Activated CD4-positive, alpha-beta T cell treated with anti-CD3 and anti-CD28 coated beads, Interleukin-2, Interleukin-6, amounts not matched to agents 100 ng/mL and 50 ng/mL, durations not matched to agents 16 hours and 8 hours (primary cell): ENCODE measurements at regions not wholly inside any gene's neighbourhood (a gene's known extent, or its start where the extent isn't known, plus 50 kb on each side); places are given as distances from the start of the nearest gene placed in this dataset.

Experiments
- DNase-seq: peaks from one replicate; pipeline ENCODE4 v3.0.0-alpha.2; 2020

DNA sequence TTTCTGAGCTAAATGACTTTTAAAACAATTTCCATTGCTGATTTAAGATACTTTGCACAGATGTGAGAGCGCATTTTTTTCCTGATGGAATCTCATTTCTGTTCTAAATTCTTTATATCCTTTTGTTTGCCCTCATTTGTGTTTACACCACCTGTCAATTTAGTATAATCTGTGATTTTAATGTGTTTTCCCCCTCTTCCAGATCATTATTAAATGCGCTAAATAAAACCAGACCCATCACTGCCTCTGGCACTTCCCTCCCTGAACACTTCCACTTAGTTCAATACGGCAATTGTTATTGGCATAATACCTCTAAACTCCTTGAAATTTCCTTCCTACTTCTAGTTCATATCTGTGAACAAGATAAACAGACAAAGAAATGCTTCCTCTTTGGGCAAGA is 186.9 kb upstream of the ADGRL2 start:
- no peak for DNase-seq

DNA sequence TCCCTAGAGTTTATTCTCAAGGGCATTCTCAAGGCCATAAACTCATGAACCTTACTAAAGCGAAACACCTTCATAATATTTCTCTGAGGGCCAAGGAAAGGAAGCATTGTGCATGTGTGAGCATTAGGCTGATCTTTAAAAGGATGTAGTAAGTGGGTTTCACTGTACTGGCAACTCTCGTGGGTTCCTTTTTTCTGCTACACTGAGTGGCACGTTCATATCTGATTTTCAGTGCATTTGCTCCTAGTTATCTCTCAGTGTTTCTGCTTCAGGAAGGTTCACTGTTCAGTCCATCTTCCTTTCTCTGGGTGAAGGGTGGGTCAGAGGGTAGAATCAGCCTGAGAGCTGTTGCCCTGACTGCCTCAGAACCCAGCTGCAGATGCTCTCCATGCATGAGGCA is 192.8 kb upstream of the ADGRL2 start:
- DNase-seq, result no peak

DNA sequence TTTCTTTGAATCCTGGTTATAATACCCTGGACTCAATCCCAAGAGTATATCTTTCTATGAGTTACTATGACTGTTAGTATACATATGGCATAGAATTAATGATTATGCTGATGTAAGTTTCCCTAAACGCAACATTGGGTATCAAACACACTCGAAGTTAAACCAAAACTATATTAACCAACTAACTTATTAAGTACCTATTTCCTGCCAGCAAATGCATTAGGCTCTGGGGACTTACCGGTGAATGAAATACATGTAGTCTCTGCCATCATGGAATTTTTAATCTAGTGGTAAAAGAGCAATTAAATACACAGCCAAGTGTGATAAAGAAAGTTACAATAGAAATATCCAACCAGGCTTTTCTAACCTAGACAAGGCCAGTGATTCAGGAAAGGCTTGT is 193.6 kb upstream of the ADGRL2 start:
- no peak for DNase-seq

DNA sequence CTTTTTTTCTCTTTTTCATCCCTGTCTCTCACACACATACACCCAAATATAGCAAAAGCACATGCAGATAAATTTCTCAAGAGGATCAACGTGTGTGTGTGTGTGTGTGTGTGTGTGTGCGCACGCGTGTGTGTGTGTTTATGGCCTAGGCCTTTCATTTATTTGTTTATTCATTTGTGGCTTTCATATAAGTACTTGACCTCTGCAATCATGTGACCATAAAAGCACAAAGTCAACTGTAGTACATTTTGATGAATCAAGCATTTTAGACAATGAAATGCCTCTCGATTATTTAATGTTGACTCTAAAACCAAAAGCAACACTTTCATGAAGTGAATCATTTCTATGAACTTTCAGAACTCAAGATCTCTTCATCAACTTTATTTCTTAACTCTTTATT is 194.1 kb upstream of the ADGRL2 start:
- no peak for DNase-seq

DNA sequence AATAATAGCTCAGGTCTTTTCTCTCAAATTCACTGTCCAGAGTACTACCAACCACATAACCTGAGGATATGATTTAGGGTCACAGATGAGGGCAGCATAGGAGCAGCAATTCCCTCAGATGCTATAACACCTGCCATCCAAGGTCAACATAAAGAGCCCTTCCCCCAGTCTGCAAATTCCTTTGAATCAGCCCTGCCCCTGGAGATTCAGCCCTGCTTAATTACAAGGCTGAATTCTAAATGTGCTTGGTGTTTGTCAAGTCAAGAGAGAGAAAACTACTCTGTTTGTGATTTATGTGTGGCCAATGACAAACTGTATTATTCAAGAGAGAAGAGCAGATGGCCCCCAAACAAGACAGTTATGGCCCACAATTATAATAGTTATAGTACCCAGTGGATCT is 195.7 kb upstream of the ADGRL2 start:
- DNase-seq, result no peak

DNA sequence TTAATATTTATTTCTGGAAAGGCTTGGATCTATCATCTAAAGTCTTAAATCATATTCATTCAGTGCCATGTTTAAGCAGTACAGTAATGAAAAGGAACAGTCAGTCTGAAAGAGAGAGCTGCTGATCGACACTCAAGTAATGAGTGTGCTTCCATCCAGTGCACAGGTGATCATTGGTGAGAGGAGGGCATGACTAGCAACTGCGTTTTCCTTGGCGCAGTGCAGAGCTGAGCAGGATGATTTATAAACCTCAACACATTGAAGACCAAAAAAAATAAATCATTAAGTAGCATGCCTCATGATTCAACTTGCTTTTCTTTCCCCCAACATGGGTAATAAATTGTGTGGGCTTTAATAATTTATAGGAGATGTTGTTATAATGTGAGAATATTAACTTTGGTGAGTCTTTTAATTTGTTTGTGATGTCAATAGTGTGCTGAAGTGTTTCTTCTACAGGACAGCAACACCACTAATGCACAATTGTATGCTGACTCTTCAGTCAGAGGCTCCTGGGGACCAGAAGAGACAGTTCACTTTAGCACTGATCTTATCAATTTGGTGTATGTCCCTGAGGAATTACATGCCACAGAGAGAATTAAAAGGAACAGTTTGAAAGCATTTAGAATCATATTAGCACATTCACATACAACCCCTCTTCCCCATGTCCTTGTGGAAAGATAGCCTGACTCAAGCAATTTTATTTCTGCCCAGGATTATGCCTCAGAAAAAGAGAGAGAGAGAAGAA is 199.7 kb upstream of the ADGRL2 start:
- DNase-seq, result no peak

DNA sequence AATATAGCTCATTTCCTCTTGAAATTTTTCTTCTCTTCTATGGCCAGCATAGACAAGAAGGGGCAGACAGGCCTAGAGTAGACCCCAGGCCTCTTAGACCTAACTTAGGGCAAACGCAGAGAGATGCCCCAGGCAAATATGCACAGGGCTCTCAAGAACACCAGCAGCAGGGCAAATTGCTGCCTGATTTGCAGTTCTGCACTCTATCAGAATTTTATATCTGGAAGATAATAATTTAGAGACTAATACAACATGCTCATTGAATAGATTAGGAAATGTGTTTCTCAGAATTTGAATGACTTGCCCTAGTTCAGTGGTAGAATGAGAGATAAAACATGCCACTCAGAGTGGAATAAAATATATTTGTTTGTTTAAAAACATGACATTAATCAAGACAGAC is 200.4 kb upstream of the ADGRL2 start:
- no peak for DNase-seq

DNA sequence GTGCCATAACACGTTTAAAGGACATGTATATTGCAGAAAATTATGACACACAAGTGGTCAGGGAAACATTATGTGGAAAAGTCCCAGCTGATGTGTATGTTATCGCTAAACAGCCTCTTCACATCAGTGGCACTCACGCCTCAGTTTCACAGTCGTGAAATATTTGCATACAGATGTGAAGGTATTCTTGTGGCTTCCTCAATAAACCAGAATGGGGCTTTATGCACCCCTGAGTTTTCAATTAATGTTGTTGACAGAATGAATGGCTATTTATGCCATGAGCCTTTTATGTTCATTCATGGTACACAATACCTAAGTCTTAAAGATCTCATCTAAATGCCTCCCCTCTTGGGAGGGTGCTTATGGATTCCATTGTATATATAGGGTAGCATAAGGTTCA is 202.1 kb upstream of the ADGRL2 start:
- DNase-seq, result no peak

DNA sequence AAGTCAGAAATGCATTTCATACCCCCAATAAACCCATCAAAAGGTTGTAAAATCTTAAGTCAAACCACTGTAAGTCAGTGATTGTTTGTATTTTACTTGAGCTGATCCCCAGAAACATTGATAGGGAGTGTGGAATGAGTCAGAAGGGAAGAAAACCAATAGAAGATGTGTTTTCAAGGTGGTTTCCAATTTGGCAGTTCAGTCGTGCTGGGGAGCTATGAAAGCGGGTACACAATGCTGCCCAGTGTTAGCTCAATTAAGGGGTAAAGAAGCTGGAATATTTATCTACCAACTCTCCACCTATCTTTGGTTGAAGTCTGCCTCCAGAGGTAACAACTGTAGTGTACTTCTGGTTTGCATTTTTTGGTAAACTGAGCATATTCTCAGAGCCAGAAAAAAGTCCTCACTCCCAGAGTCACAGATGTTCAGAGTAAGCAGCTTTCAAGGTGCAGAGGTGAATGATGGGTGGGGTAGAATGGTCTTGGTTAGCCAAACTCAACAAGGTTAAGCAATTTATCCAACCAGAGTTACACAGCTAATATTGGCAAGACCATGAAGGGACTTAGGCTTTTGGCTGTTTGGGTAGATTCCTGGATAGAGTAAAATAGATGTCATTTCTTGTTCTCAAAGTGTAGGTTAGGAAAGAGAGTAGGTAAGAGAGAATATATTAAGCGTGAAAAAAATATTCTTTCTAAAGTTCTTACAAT is 202.9 kb upstream of the ADGRL2 start:
- DNase-seq, result no peak

DNA sequence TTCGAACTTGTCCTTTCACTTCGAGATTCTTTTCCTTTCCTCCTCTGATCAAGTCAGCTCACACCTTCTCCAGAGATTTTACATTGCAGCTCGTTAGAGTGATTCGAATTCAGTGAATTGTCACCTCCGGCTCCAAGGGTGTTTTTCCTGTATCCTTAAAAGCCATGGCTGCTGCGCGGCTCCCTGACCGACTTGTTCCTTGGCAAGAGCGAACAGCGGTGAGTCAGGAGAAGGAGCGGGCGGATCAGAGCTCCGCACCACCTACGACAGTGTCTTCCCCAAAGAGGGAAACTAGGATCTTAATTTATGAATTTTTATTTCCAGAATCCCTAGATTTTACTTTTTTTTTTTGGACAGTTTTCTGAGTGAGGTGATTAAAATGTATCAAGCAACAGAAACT is 204.4 kb upstream of the ADGRL2 start:
- no peak for DNase-seq

DNA sequence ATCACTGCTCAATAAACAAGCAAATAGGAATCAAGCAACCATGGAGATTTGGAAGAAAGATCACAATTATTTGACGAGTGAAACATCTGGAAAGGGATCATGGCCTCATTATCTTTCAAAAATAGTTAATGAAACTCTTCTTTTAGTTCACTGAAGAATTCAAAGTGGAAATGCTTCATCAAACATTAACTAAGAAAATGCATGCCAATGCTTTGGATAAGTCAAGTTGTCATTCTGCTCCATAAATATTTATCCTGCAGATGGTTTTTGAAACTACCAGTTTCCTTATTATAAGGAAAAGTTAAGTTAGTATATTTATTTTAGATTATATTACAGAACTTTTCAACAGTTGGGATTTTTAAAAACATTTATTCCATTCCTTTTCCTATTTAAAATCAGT is 206.5 kb upstream of the ADGRL2 start:
- no peak for DNase-seq

DNA sequence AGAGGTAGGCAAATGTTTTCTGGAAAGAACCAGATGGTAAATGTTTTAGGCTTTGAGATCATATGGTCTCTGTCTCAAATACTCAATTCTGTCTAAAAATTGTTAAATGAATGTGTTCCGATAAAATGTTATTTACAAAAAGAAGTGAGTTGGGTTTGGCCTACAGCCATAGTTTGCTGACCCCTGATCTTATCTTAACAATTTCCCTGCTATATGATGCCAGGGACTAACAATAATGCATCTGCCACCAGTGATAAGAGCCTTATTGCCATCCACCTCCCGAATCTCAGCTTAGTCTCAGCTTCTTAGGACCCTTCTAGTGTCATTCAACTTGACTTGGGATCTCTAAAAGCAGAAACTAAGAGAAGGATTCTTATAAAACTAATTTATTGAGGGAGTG is 208.5 kb upstream of the ADGRL2 start:
- no peak for DNase-seq

DNA sequence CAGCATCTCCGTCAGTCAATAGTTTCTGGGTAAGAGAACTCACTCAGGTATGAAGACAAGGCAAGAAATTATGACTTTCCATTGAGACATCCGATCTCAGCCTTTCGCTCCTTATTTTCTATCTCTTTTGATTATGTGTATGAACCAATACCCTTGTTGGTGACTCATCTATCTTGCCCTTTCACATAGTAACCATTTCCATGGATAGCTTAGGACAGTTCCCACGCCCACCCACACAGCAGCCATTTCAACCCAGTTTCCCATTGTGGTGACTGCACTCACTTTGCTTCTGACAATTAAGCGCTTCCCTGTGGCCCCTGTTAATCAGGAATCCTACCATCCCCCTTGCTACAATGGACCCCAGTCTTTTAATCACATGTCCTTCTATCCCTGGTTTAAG is 210.6 kb upstream of the ADGRL2 start:
- DNase-seq, result no peak

DNA sequence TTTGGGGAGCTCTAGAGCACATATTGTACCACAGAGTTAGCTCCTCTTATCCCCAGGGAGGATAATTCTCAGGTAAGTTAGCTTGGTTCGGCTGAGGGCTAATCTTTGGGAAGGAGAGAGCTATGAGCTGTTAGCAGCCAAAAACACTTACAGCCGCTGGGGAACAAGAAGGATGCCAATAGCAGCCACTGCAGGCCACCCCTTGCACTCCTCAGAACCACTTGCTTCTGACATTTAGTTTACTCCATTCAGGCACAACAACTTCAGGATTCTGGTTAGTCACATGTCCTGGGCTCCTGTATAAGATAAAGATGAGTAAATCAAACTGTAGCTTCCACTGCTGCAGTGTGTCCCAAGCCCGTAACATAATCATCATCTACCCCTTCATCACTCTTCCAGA is 212.6 kb upstream of the ADGRL2 start:
- DNase-seq, result no peak

DNA sequence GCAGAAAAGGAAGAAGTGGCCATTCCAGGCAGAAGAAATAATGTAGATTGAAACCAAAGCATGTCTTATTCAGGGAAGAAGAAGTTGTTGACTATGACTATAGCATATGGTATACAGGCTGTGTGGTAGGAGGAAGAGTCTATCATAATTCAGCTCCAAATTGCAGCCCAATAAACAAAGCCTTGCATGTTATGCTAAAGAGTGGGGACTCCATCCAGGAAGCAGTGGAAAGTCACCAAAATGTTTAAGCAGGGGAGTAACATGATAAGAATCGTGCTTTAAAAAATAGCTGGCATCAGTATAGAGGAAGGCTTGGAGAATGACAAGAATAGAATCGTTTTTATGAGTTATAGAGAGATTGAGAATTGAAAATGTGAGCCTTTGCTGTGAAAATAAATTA is 213.3 kb upstream of the ADGRL2 start:
- DNase-seq, result no peak

DNA sequence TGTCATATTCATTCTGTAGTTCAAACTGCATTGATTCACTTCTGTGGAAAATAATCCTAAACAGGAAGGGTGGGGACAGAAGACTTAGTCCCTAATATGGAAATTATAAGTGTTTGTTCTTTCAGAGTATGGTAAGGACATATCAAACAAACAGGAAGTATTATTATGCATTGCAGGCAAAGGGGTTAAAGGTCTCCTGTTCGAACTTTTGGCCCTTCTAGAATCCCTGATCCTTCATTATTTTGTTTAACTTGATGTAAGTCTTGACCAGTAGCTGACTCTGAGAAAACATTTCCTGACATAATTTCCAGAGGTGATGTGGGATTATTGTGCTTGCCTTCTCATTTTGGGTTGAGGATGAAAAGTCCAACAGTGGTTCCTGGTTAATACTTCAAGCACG is 215.4 kb upstream of the ADGRL2 start:
- DNase-seq, result no peak

DNA sequence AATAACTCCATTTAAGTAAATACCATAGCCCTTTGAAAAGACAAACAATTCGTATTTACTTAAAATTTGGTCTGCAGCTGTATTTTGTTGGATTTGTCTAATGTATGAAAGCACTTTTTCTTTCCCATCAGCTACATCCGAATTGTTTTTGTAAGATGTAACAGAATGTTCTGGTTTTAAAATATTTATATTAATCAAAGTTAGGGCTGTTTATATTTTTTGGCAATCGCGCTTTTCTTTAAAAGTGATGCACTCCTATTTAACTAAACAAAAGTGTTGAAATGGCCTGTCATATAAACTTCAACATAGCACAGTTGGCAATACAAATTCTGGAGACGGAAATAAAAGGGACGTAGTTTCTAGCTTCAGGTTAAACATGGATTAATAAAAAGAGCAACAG is 216.3 kb upstream of the ADGRL2 start:
- DNase-seq, result no peak

DNA sequence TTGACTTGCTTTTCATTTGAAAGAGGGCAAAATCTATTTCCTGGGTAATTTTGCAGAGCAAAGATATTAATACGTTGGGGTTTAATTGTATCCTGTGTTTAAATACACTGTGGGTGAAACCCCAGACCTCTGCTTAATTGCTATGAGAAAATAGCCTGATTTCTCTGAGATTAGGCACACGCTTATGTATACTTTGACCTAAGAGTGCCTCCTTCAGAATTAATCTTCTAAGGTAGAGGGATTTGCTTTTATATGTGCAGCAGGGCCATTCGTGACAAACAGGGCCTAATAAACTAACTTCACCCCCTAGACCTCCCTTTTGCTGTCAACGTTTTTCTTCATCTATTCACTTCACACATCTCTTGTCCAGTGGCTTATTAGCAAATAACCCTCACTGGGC is 216.9 kb upstream of the ADGRL2 start:
- DNase-seq, result no peak

DNA sequence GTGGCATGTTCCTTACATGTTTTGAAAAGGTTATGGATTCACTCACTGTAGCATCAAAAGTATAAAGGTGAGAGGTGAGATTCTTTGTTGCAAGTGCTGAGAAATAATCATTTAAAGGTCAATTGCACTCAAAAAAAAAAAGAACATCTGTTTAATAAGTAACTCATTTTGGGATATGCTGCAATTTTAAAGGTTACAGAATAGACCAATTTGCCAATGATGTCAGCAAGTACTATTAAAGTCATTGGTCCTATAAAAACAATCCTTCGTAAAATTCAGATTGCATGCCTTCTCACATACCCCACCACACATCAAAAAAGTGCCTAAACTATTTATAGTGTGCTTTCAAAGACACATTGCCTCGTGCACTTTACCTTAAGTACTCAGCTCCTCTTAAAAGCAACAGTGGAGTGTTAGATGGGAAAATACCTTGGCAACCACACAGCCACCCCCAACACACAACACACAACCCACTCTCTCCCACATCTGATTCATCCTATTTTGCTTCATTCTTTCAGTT is 218.2 kb upstream of the ADGRL2 start:
- DNase-seq, result no peak

DNA sequence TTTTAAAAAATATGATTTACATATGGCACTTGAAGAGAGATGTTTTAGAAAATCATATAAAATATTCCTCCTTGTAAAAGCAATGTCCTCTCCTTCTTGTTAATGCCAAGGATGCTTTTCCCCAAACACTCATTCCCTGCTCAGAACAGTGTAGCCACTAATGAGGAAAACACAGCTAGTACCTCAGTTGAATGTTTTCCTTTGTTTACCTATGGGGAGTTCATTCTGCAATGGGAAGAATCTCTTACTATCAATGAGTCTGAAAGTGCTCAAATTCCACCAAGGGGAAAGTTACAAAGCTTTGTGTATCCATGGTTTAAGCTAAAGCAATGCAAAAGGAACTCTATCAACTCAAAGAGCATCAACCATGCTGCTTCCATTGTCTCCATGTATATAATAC is 221.9 kb upstream of the ADGRL2 start:
- no peak for DNase-seq

DNA sequence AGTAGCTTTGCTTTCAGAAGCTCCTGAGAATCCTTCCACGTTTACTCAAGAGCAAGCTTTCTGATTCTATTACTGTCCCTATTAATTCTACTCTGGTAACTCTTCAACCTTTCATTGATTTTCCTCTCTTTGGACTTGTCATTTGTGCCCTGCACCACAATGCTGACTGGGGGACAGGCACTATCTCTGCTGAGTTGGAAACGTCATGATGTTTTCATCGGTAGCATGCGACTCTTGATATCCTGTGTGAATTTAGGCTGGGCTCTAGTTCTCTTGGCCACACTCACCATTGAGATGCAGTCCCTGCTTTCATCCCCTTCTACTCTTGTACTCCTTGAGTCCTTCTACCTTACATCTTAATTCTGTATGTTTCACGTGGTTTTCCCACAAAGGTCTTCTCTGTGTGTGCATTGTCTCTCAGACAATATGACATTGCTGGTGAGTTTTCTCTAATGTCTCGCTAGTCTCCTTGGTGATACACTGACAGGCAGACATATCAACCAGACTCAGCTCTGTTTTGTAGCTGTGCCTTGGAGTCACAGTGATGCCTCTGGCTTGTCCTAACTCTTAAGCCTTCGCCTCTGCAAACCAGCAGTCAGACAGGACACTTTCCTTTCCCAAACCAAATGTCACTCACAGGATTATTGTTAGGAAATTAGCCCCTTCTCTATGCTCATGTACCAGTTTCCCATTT is 223.6 kb upstream of the ADGRL2 start:
- DNase-seq, result no peak

DNA sequence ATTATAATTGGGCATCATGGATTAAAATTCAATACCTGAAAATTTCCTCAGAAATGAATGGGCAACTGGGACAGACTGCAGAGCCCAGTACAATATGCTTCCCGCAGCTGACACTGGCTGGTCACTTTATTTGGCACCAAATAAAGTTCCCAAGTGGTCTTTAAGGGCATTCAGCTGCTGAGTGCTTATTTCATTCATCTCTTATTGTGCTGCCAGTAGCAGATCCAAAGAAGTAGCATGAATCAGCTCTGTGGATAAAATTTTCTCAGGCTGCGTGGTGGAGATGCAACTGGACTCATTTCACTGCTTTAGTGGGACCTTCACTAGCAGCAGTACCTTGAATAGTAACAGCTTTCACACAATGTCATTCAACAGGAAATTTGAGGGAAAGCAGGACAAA is 226.3 kb upstream of the ADGRL2 start:
- no peak for DNase-seq

DNA sequence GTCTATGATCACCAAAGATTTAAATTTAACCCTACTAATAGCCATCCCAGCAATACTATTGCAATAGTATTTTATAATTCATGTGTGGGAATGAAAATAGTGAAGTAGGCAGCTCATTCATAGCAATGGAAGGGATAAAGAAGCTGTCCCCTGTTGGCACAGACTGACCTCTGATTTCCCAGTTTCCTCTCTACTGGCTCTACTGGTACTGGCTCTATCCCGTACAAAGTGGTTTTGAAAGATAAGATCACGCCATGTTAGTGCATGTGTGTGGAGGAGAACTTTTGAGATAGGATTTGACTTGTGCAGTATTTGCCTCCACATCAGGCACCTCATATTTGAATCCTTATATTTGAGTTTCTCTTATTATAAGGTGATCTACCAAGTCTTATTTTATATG is 227.3 kb upstream of the ADGRL2 start:
- DNase-seq, result no peak

DNA sequence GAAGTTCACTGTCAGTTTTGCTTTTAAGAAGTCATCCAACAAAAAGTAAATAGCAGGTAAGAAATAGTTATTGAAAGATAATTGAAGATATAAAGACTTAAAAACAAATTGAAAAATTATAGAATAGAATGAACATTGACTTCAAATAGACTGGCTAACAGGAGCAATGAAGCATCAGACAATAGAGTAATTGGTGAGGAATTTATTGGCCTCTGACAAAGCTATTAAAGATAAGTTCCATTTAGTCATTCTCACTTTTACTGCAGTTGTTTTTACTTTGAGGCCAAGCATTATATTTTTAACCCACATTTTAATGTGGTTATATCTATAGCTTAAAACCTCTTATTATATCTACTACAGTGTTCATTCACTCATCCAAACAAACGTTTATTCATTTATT is 228.8 kb upstream of the ADGRL2 start:
- no peak for DNase-seq
